Activated B cell treated with CpG ODN at 0.5 μM for 24 hours (primary cell): ENCODE measurements at regions not wholly inside any gene's neighbourhood (a gene's known extent, or its start where the extent isn't known, plus 50 kb on each side); places are given as distances from the start of the nearest gene placed in this dataset.

Experiments
- ATAC-seq: fragments of 200-7000 bp; cut with Tn5 transposase; one replicate; pipeline ENCODE4 v1.10.0; 2021; ENCODE audit warnings: low read depth, mild to moderate bottlenecking, moderate library complexity
- CTCF ChIA-PET: fragments of 350-600 bp; sonication (Branson Sonifier 250); formaldehyde crosslinking; loops from one replicate; lab custom pipeline; 2021; ENCODE audit warnings: antibody characterized with exemption; lab: Charles Lee
- POLR2A ChIA-PET: fragments of 350-600 bp; sonication (Branson Sonifier 250); formaldehyde crosslinking; loops from one replicate; lab custom pipeline; 2021; ENCODE audit warnings: antibody characterized with exemption; lab: Charles Lee
- DNase-seq: peaks from one replicate; pipeline ENCODE4 v3.0.0; 2022
- H3K27ac Mint-ChIP-seq: one replicate; pipeline ENCODE4 v1.8.0; 2020; ENCODE audit warnings: mixed read lengths
- H3K27me3 Mint-ChIP-seq: one replicate; pipeline ENCODE4 v1.8.0; 2021; ENCODE audit warnings: mixed read lengths
- H3K36me3 Mint-ChIP-seq: one replicate; pipeline ENCODE4 v1.8.0; 2021; ENCODE audit warnings: low read depth, mixed read lengths
- H3K4me1 Mint-ChIP-seq: one replicate; pipeline ENCODE4 v1.8.0; 2021; ENCODE audit warnings: mixed read lengths
- H3K4me3 Mint-ChIP-seq: one replicate; pipeline ENCODE4 v1.8.0; 2020; ENCODE audit warnings: mild to moderate bottlenecking, mixed read lengths
- H3K9me3 Mint-ChIP-seq: one replicate; pipeline ENCODE4 v1.8.0; 2020; ENCODE audit warnings: mixed read lengths
- CTCF ChIP-seq: fragments of 200-600 bp; IDR thresholded peaks from one replicate; pipeline ENCODE4 v1.8.0; 2022; ENCODE audit warnings: antibody characterized with exemption, mild to moderate bottlenecking
- intact Hi-C: fragments of 100-400 bp; cut with micrococcal nuclease; formaldehyde crosslinking; loops from one replicate; pipeline ENCODE4 v1.15.1; 2024

DNA sequence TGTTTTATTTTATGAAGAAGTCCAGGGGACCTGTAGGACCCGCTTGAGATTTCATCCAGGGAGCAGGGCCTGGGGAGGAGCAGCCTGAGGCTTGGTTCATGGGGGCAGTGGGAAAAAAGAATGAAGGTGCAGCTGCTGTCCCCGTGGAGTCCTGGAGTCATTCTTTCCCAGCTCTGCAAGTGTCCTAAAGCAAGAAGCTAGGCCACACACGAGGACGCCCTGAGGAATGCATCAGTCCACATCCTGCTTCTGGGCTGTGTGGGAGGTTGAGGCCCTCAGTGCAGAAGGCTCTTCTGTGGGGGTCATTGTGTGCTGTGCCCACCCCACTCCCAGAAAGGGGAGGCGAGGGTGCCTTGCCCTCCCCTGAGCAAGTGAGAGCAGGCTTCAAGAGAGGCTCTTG is 179.9 kb upstream of the HS6ST1 start:
- Mint-ChIP-seq H3K9me3 (no peaks in the 10 kb centered on the region), H3K27me3 (no peaks in the 10 kb centered on the region), H3K4me1 (peaks cover 10% of the 10 kb centered on the region), H3K4me3 (no peak overlapping the region), H3K27ac (no peak overlapping the region), H3K36me3 (no peaks in the 10 kb centered on the region)
- POLR2A ChIA-PET = no interaction called here
- DNase-seq (no peak), ATAC-seq (no peak)
- no peak for TF ChIP-seq CTCF
- CTCF ChIA-PET = no interaction called here
- intact Hi-C loops = no loop called here

DNA sequence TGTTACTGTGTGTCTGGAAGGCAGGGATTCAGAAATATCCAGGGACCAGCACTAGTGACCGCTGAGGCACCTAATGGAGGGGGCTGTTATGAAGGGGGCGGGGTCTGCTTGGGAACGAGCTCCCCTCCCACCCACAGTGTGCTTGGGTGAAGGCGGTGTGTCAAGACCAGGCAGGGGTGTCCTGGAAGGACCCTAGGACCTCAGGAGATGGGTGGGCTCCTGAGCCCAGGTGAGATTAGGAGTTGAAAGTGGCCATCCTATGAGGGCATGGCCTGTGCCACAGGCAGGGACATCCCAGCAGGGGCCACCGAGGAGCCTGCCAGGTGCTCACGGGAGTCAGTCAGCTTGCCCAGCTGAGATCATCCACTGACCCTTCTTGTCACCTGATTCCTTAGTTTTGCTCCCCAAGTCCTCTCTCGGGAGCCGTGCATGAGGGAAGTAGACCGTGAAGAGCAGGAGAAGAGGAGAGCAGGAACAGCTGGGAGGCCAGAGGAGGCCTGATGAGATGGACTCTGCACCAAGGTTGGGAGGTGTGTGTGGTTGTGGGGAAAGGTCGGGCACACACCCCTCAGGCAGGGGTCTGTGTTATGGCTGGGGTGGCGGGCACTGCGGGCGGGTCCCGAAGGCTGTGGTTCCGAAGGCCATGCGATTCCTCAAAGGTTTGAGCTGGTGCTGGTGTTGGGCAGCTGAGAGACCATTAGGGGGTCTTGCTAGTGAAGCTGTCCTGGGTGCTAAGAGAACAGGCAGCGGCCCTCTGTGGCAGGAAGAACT is 180.9 kb upstream of the HS6ST1 start:
- Mint-ChIP-seq H3K27ac (no peak overlapping the region), H3K4me3 (no peak overlapping the region), H3K4me1 (peaks cover 19% of the 10 kb centered on the region), H3K27me3 (no peaks in the 10 kb centered on the region), H3K9me3 (no peaks in the 10 kb centered on the region), H3K36me3 (no peaks in the 10 kb centered on the region)
- intact Hi-C loops = no loop called here
- no peak for ATAC-seq
- ChIA-PET POLR2A (interaction anchor here (0.6 kb wide), 1 partner anchor 187 kb away, joined by 15 read pairs; no protein-coding TSS in a partner anchor), CTCF (no interaction called here)
- no peak for TF ChIP-seq CTCF
- DNase-seq = no peak

- no peaks in the 10 kb centered on the region for H3K36me3 Mint-ChIP-seq
- peaks cover 26% of the 10 kb centered on the region for H3K4me1 Mint-ChIP-seq
- TF ChIP-seq CTCF = no peak
- ATAC-seq (no peak), DNase-seq (no peak)
- no peak overlapping the region for H3K4me3 Mint-ChIP-seq
- H3K27me3 Mint-ChIP-seq = no peaks in the 10 kb centered on the region
- ChIA-PET CTCF (no interaction called here), POLR2A (no interaction called here)
- intact Hi-C loops = no loop called here
- H3K9me3 Mint-ChIP-seq = no peaks in the 10 kb centered on the region
- no peak overlapping the region for H3K27ac Mint-ChIP-seq
Observed at GRCh38 chr2:128500138-128500800, 181.6 kb upstream of the HS6ST1 start.

GRCh38 chr2:128501006-128501690 is 182.5 kb upstream of the HS6ST1 start:
- Mint-ChIP-seq H3K27ac (no peak overlapping the region), H3K4me3 (no peak overlapping the region), H3K27me3 (no peaks in the 10 kb centered on the region), H3K4me1 (peaks cover 34% of the 10 kb centered on the region), H3K36me3 (no peaks in the 10 kb centered on the region), H3K9me3 (no peaks in the 10 kb centered on the region)
- TF ChIP-seq CTCF = no peak
- intact Hi-C loops = no loop called here
- ChIA-PET POLR2A (no interaction called here), CTCF (no interaction called here)
- DNase-seq = no peak
- ATAC-seq = no peak

DNA sequence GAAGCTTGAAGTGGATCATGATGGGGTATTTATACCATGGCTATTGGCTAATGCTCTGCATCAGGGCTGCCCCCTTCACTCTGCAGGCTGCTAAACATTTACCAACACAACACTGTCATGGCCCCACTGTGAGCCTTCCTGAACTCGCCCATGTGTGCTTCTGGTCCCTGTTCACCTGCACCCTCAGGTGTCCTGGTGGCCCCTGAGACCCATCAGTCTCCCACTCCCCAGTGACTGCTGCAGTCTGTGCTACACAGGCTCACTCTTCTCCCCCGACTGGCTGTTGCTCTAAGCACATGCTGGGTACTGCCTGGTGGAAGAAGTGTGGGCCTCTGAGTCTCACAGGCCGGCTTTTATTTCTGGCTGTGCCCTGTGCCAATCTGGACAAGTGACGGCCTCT is 183.0 kb upstream of the HS6ST1 start:
- CTCF ChIA-PET = no interaction called here
- no peak overlapping the region for H3K27ac Mint-ChIP-seq
- no peak for TF ChIP-seq CTCF
- no peak for ATAC-seq
- no peak overlapping the region for H3K4me3 Mint-ChIP-seq
- POLR2A ChIA-PET = no interaction called here
- H3K36me3 Mint-ChIP-seq = no peaks in the 10 kb centered on the region
- intact Hi-C loops = no loop called here
- no peaks in the 10 kb centered on the region for H3K9me3 Mint-ChIP-seq
- DNase-seq = no peak
- no peaks in the 10 kb centered on the region for H3K27me3 Mint-ChIP-seq
- peaks cover 34% of the 10 kb centered on the region for H3K4me1 Mint-ChIP-seq
